GM23338 (cell line): ENCODE measurements at regions not wholly inside any gene's neighbourhood (a gene's known extent, or its start where the extent isn't known, plus 50 kb on each side); places are given as distances from the start of the nearest gene placed in this dataset.

Experiments used
- ATAC-seq: fragments of 200-7000 bp; cut with Tn5 transposase; 3 replicates; pipeline ENCODE4 v1.9.1; 2020
- DNase-seq: peaks from one replicate; pipeline ENCODE4 v3.0.0-alpha.2; 2015; ENCODE audit warnings: low spot score
- H2AFZ ChIP-seq: fragments of 200-600 bp; sonication (generic); 2 replicates; pipeline ENCODE4 v1.8.0; 2016; ENCODE audit warnings: antibody characterized with exemption, mild to moderate bottlenecking, moderate library complexity
- H3F3A ChIP-seq: fragments of 200-600 bp; sonication (generic); replicated peaks from 2 replicates; pipeline ENCODE4 v1.8.0; 2017; ENCODE audit warnings: antibody characterized with exemption, mixed run types, low read depth
- H3K27ac ChIP-seq: fragments of 200-600 bp; sonication (generic); 2 replicates; pipeline ENCODE4 v1.6.1; 2016; ENCODE audit warnings: low read depth
- H3K27me3 ChIP-seq: fragments of 200-600 bp; sonication (generic); 2 replicates; pipeline ENCODE4 v1.8.0; 2016; ENCODE audit warnings: mild to moderate bottlenecking, mixed run types, moderate library complexity; ENCODE audit not compliant: insufficient read depth
- H3K36me3 ChIP-seq: fragments of 200-600 bp; sonication (generic); 2 replicates; pipeline ENCODE4 v1.8.0; 2016; ENCODE audit warnings: mild to moderate bottlenecking; ENCODE audit not compliant: insufficient read depth
- H3K4me1 ChIP-seq: fragments of 200-600 bp; sonication (generic); 2 replicates; pipeline ENCODE4 v1.8.0; 2016; ENCODE audit warnings: mild to moderate bottlenecking, moderate library complexity; ENCODE audit not compliant: insufficient read depth
- H3K4me2 ChIP-seq: fragments of 200-600 bp; sonication (generic); 2 replicates; pipeline ENCODE4 v1.7.1; 2017; ENCODE audit warnings: mixed run types
- H3K4me3 ChIP-seq: fragments of 200-600 bp; sonication (generic); 2 replicates; pipeline ENCODE4 v1.6.1; 2016; ENCODE audit warnings: mixed run types
- H3K79me2 ChIP-seq: fragments of 200-600 bp; sonication (generic); replicated peaks from 2 replicates; pipeline ENCODE4 v1.8.0; 2017; ENCODE audit warnings: mild to moderate bottlenecking; ENCODE audit not compliant: insufficient read depth
- H3K9me2 ChIP-seq: fragments of 200-600 bp; sonication (generic); 2 replicates; pipeline ENCODE4 v1.8.0; 2017; ENCODE audit not compliant: insufficient read depth
- H4K20me1 ChIP-seq: fragments of 200-600 bp; sonication (generic); replicated peaks from 2 replicates; pipeline ENCODE4 v1.8.0; 2017; ENCODE audit warnings: mild to moderate bottlenecking; ENCODE audit not compliant: insufficient read depth
- H3K27ac Mint-ChIP-seq: 2 replicates; pipeline ENCODE4 v1.8.0; 2020; ENCODE audit warnings: inconsistent platforms, mild to moderate bottlenecking, moderate library complexity, mixed read lengths
- H3K27me3 Mint-ChIP-seq: 3 replicates; pipeline ENCODE4 v1.8.0; 2022; ENCODE audit warnings: low read depth, mild to moderate bottlenecking, moderate library complexity, mixed read lengths, inconsistent platforms; ENCODE audit not compliant: insufficient read depth, poor library complexity
- H3K36me3 Mint-ChIP-seq: 3 replicates; pipeline ENCODE4 v1.8.0; 2021; ENCODE audit warnings: low read depth, mild to moderate bottlenecking, inconsistent platforms, moderate library complexity, mixed read lengths
- H3K4me1 Mint-ChIP-seq: 3 replicates; pipeline ENCODE4 v1.8.0; 2020; ENCODE audit warnings: mild to moderate bottlenecking, inconsistent platforms, mixed read lengths
- H3K4me3 Mint-ChIP-seq: 3 replicates; pipeline ENCODE4 v1.8.0; 2021; ENCODE audit warnings: moderate library complexity, mild to moderate bottlenecking, inconsistent platforms, mixed read lengths
- H3K9me3 Mint-ChIP-seq: 3 replicates; pipeline ENCODE4 v1.8.0; 2020; ENCODE audit warnings: moderate library complexity, mild to moderate bottlenecking, inconsistent platforms, mixed read lengths
- EZH2 ChIP-seq: fragments of 200-600 bp; sonication (generic); IDR thresholded peaks from one replicate; pipeline ENCODE4 v1.8.0; 2017; ENCODE audit warnings: antibody characterized with exemption, mild to moderate bottlenecking, low read depth; ENCODE audit not compliant: unreplicated experiment
- JUNB ChIP-seq: IDR thresholded peaks from one replicate; pipeline ENCODE4 v1.6.1; 2016; ENCODE audit warnings: antibody characterized with exemption; ENCODE audit not compliant: unreplicated experiment
- POLR2AphosphoS5 ChIP-seq: IDR thresholded peaks from 2 replicates; pipeline ENCODE4 v1.6.1; 2016; ENCODE audit warnings: antibody characterized with exemption, low read depth
- STAT1 ChIP-seq: IDR thresholded peaks from one replicate; pipeline ENCODE4 v1.6.1; 2016; ENCODE audit warnings: antibody characterized with exemption; ENCODE audit not compliant: unreplicated experiment
- TF ChIP-seq, protein P1 (sequence below), 2 experiments: fragments of 200-600 bp in 1 of 2; sonication (generic) in 1 of 2; conservative IDR thresholded peaks; 2 replicates each; pipeline versions ENCODE4 v1.5.1 to v1.6.1; 2016 to 2017; ENCODE audit warnings: antibody characterized with exemption in 2 of 2, low read depth in 2 of 2, mild to moderate bottlenecking in 2 of 2, moderate library complexity in 1 of 2
- TF ChIP-seq, protein P2 (sequence below): IDR thresholded peaks from one replicate; pipeline ENCODE4 v1.6.1; 2018; ENCODE audit warnings: antibody characterized with exemption; ENCODE audit not compliant: unreplicated experiment
- TF ChIP-seq, protein P3 (sequence below): fragments of 250-450 bp; sonication (Bioruptor Pico); IDR thresholded peaks from 2 replicates; pipeline ENCODE4 v1.5.0; 2020; ENCODE audit warnings: mild to moderate bottlenecking, moderate library complexity

DNA sequence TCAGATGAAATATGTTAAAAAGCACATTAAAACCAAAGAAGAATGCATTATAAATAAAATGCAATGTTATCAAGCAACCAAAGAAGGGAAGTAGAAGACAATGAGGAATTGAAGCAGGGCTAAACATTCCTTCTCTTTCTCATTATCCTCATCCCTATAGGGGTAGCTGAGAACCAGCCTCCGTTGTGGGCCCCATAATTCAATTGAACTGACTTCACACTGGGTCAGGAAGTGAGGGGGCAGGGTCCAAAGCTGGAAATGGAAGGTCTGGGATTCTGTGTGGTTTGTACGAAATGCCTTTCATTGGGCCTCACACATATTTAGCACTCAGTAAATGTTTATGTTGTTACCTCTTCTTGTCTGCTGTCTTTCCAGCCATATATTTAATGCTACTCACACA is 220.4 kb upstream of the CD180 start:
- TF ChIP-seq EZH2 (no peak), POLR2AphosphoS5 (no peak), STAT1 (no peak), JUNB (no peak)
- TF ChIP-seq, protein P1, sequence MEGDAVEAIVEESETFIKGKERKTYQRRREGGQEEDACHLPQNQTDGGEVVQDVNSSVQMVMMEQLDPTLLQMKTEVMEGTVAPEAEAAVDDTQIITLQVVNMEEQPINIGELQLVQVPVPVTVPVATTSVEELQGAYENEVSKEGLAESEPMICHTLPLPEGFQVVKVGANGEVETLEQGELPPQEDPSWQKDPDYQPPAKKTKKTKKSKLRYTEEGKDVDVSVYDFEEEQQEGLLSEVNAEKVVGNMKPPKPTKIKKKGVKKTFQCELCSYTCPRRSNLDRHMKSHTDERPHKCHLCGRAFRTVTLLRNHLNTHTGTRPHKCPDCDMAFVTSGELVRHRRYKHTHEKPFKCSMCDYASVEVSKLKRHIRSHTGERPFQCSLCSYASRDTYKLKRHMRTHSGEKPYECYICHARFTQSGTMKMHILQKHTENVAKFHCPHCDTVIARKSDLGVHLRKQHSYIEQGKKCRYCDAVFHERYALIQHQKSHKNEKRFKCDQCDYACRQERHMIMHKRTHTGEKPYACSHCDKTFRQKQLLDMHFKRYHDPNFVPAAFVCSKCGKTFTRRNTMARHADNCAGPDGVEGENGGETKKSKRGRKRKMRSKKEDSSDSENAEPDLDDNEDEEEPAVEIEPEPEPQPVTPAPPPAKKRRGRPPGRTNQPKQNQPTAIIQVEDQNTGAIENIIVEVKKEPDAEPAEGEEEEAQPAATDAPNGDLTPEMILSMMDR (conservative IDR thresholded peaks at IDR 0.05; ENCODE audit: low read depth in 2 of 2), result no peak
- TF ChIP-seq, protein P2, sequence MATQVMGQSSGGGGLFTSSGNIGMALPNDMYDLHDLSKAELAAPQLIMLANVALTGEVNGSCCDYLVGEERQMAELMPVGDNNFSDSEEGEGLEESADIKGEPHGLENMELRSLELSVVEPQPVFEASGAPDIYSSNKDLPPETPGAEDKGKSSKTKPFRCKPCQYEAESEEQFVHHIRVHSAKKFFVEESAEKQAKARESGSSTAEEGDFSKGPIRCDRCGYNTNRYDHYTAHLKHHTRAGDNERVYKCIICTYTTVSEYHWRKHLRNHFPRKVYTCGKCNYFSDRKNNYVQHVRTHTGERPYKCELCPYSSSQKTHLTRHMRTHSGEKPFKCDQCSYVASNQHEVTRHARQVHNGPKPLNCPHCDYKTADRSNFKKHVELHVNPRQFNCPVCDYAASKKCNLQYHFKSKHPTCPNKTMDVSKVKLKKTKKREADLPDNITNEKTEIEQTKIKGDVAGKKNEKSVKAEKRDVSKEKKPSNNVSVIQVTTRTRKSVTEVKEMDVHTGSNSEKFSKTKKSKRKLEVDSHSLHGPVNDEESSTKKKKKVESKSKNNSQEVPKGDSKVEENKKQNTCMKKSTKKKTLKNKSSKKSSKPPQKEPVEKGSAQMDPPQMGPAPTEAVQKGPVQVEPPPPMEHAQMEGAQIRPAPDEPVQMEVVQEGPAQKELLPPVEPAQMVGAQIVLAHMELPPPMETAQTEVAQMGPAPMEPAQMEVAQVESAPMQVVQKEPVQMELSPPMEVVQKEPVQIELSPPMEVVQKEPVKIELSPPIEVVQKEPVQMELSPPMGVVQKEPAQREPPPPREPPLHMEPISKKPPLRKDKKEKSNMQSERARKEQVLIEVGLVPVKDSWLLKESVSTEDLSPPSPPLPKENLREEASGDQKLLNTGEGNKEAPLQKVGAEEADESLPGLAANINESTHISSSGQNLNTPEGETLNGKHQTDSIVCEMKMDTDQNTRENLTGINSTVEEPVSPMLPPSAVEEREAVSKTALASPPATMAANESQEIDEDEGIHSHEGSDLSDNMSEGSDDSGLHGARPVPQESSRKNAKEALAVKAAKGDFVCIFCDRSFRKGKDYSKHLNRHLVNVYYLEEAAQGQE, result no peak
- TF ChIP-seq, protein P3, sequence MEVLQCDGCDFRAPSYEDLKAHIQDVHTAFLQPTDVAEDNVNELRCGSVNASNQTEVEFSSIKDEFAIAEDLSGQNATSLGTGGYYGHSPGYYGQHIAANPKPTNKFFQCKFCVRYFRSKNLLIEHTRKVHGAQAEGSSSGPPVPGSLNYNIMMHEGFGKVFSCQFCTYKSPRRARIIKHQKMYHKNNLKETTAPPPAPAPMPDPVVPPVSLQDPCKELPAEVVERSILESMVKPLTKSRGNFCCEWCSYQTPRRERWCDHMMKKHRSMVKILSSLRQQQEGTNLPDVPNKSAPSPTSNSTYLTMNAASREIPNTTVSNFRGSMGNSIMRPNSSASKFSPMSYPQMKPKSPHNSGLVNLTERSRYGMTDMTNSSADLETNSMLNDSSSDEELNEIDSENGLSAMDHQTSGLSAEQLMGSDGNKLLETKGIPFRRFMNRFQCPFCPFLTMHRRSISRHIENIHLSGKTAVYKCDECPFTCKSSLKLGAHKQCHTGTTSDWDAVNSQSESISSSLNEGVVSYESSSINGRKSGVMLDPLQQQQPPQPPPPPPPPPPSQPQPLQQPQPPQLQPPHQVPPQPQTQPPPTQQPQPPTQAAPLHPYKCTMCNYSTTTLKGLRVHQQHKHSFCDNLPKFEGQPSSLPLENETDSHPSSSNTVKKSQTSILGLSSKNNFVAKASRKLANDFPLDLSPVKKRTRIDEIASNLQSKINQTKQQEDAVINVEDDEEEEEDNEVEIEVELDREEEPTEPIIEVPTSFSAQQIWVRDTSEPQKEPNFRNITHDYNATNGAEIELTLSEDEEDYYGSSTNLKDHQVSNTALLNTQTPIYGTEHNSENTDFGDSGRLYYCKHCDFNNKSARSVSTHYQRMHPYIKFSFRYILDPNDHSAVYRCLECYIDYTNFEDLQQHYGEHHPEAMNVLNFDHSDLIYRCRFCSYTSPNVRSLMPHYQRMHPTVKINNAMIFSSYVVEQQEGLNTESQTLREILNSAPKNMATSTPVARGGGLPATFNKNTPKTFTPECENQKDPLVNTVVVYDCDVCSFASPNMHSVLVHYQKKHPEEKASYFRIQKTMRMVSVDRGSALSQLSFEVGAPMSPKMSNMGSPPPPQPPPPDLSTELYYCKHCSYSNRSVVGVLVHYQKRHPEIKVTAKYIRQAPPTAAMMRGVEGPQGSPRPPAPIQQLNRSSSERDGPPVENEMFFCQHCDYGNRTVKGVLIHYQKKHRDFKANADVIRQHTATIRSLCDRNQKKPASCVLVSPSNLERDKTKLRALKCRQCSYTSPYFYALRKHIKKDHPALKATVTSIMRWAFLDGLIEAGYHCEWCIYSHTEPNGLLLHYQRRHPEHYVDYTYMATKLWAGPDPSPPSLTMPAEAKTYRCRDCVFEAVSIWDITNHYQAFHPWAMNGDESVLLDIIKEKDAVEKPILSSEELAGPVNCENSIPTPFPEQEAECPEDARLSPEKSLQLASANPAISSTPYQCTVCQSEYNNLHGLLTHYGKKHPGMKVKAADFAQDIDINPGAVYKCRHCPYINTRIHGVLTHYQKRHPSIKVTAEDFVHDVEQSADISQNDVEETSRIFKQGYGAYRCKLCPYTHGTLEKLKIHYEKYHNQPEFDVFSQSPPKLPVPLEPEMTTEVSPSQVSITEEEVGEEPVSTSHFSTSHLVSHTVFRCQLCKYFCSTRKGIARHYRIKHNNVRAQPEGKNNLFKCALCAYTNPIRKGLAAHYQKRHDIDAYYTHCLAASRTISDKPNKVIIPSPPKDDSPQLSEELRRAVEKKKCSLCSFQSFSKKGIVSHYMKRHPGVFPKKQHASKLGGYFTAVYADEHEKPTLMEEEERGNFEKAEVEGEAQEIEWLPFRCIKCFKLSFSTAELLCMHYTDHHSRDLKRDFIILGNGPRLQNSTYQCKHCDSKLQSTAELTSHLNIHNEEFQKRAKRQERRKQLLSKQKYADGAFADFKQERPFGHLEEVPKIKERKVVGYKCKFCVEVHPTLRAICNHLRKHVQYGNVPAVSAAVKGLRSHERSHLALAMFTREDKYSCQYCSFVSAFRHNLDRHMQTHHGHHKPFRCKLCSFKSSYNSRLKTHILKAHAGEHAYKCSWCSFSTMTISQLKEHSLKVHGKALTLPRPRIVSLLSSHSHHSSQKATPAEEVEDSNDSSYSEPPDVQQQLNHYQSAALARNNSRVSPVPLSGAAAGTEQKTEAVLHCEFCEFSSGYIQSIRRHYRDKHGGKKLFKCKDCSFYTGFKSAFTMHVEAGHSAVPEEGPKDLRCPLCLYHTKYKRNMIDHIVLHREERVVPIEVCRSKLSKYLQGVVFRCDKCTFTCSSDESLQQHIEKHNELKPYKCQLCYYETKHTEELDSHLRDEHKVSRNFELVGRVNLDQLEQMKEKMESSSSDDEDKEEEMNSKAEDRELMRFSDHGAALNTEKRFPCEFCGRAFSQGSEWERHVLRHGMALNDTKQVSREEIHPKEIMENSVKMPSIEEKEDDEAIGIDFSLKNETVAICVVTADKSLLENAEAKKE (CRISPR knock-in tag), result no peak
- no peaks in the 10 kb centered on the region for H3K27me3 ChIP-seq
- H3K4me3 ChIP-seq, result no peak overlapping the region
- Mint-ChIP-seq H3K4me3 (no peak overlapping the region), H3K36me3 (peaks cover 3% of the 10 kb centered on the region; the same call in 1 of the 3 replicates), H3K27me3 (peaks cover 2% of the 10 kb centered on the region), H3K27ac (no peak overlapping the region), H3K9me3 (no peaks in the 10 kb centered on the region; the same call in 2 of the 3 replicates), H3K4me1 (peaks cover 36% of the 10 kb centered on the region)
- ATAC-seq (peak; percentile 64), DNase-seq (peak; percentile 11)
- H3K27ac ChIP-seq, result no peak overlapping the region
- H3K9me2 ChIP-seq, result peaks cover 5% of the 10 kb centered on the region
- no peaks in the 10 kb centered on the region for H4K20me1 ChIP-seq
- no peak overlapping the region for H2AFZ ChIP-seq
- peaks cover 34% of the 10 kb centered on the region for H3K4me1 ChIP-seq
- H3K36me3 ChIP-seq, result no peaks in the 10 kb centered on the region
- no peaks in the 10 kb centered on the region for H3F3A ChIP-seq
- 0 out of 2 replicates have a peak overlapping the region, but pooled peaks have one; percentile 52 for H3K4me2 ChIP-seq
- H3K79me2 ChIP-seq, result no peaks in the 10 kb centered on the region
